ENCODE measurements at regions not wholly inside any gene's neighbourhood (a gene's known extent, or its start where the extent isn't known, plus 50 kb on each side); places are given as distances from the start of the nearest gene placed in this dataset.

- no peaks in the 10 kb centered on the region for H3K9me3 Mint-ChIP-seq (ENCODE audit: insufficient read depth)
- no peaks in the 10 kb centered on the region for H3K4me1 ChIP-seq (ENCODE audit: control insufficient read depth in 2 of 2, insufficient read depth in 2 of 2, low read length in 2 of 2)
- H3K36me3 ChIP-seq (replicated peaks in 1 of 2; ENCODE audit: control extremely low read depth in 1 of 2, control insufficient read depth in 1 of 2, extremely low read depth in 1 of 2, insufficient read depth in 2 of 2, low read length in 1 of 2): no peaks in the 10 kb centered on the region
- H3K9ac ChIP-seq (ENCODE audit: low read length): no peak overlapping the region
- ATAC-seq (ENCODE audit: low read depth) (no peak), DNase-seq (no peak)
- TF ChIP-seq CTCF (IDR thresholded peaks at IDR 0.05): no peak
- TF ChIP-seq EZH2 (IDR thresholded peaks at IDR 0.05; ENCODE audit: borderline replicate concordance, insufficient read depth, low read depth, low read length, poor library complexity, severe bottlenecking): no peak
- intact Hi-C loops (cut with micrococcal nuclease): no loop called here
- H4K20me1 ChIP-seq (ENCODE audit: control insufficient read depth, insufficient read depth, low read length, poor library complexity, severe bottlenecking): no peaks in the 10 kb centered on the region
- no peak overlapping the region for H3K4me3 Mint-ChIP-seq
- H3K4me2 ChIP-seq (replicated peaks; ENCODE audit: low read depth, low read length, poor library complexity, severe bottlenecking): no peak overlapping the region
- H3K27me3 ChIP-seq (replicated peaks in 1 of 4; ENCODE audit: control extremely low read depth in 1 of 4, control insufficient read depth in 3 of 4, insufficient read depth in 4 of 4, low read length in 3 of 4): no peaks in the 10 kb centered on the region
- H3K27me3 Mint-ChIP-seq: no peaks in the 10 kb centered on the region
- CTCF ChIA-PET: no interaction called here
- POLR2A ChIA-PET: no interaction called here
- no peak overlapping the region for H3K27ac Mint-ChIP-seq
- no peaks in the 10 kb centered on the region for H3K4me1 Mint-ChIP-seq
- no peak overlapping the region for H2AFZ ChIP-seq (ENCODE audit: insufficient read depth, low read depth, low read length, poor library complexity, severe bottlenecking)
- H3K4me3 ChIP-seq (ENCODE audit: control extremely low read depth in 1 of 5, extremely low read depth in 1 of 5, insufficient read depth in 1 of 5, low read depth in 2 of 5, low read length in 4 of 5): no peak overlapping the region
- no peaks in the 10 kb centered on the region for H3K9me3 ChIP-seq (ENCODE audit: control extremely low read depth in 1 of 3, control insufficient read depth in 2 of 3, insufficient read depth in 1 of 3, low read length in 2 of 3)
- no peaks in the 10 kb centered on the region for H3K79me2 ChIP-seq (ENCODE audit: control insufficient read depth, insufficient read depth, low read length)
- no peak overlapping the region for H3K27ac ChIP-seq (ENCODE audit: low read length in 2 of 2)
- no CpG with 5 or more reads among the region's 3 CpGs for WGBS (ENCODE audit: insufficient coverage)
Observed at GRCh38 chr10:33817605-33818004, 483.1 kb upstream of the NRP1 start.

- CTCF ChIA-PET: no interaction called here
- H3K27ac Mint-ChIP-seq: no peak overlapping the region
Observed at GRCh38 chr10:33815776-33816175, 481.3 kb upstream of the NRP1 start.

More at GRCh38 chr10:33815776-33816175, 481.3 kb upstream of the NRP1 start:
- POLR2A ChIA-PET: no interaction called here
- ATAC-seq (ENCODE audit: low read depth) (no peak), DNase-seq (no peak)
- Histone ChIP-seq H3K9me3 (ENCODE audit: control extremely low read depth in 1 of 3, control insufficient read depth in 2 of 3, insufficient read depth in 1 of 3, low read length in 2 of 3) (no peaks in the 10 kb centered on the region), H3K79me2 (ENCODE audit: control insufficient read depth, insufficient read depth, low read length) (no peaks in the 10 kb centered on the region), H3K4me2 (replicated peaks; ENCODE audit: low read depth, low read length, poor library complexity, severe bottlenecking) (no peak overlapping the region), H3K4me1 (ENCODE audit: control insufficient read depth in 2 of 2, insufficient read depth in 2 of 2, low read length in 2 of 2) (no peaks in the 10 kb centered on the region), H3K27me3 (replicated peaks in 1 of 4; ENCODE audit: control extremely low read depth in 1 of 4, control insufficient read depth in 3 of 4, insufficient read depth in 4 of 4, low read length in 3 of 4) (no peaks in the 10 kb centered on the region), H3K9ac (ENCODE audit: low read length) (no peak overlapping the region), H3K36me3 (replicated peaks in 1 of 2; ENCODE audit: control extremely low read depth in 1 of 2, control insufficient read depth in 1 of 2, extremely low read depth in 1 of 2, insufficient read depth in 2 of 2, low read length in 1 of 2) (no peaks in the 10 kb centered on the region), H4K20me1 (ENCODE audit: control insufficient read depth, insufficient read depth, low read length, poor library complexity, severe bottlenecking) (no peaks in the 10 kb centered on the region), H2AFZ (ENCODE audit: insufficient read depth, low read depth, low read length, poor library complexity, severe bottlenecking) (no peak overlapping the region), H3K27ac (ENCODE audit: low read length in 2 of 2) (no peak overlapping the region), H3K4me3 (ENCODE audit: control extremely low read depth in 1 of 5, extremely low read depth in 1 of 5, insufficient read depth in 1 of 5, low read depth in 2 of 5, low read length in 4 of 5) (no peak overlapping the region)
- TF ChIP-seq EZH2 (IDR thresholded peaks at IDR 0.05; ENCODE audit: borderline replicate concordance, insufficient read depth, low read depth, low read length, poor library complexity, severe bottlenecking): no peak
- TF ChIP-seq CTCF (IDR thresholded peaks at IDR 0.05): no peak
- Mint-ChIP-seq H3K9me3 (ENCODE audit: insufficient read depth) (no peaks in the 10 kb centered on the region), H3K27me3 (no peaks in the 10 kb centered on the region), H3K4me1 (no peaks in the 10 kb centered on the region), H3K4me3 (no peak overlapping the region)
- intact Hi-C loops (cut with micrococcal nuclease): no loop called here
- WGBS (ENCODE audit: insufficient coverage): 97% methylated on average over 3 of the region's 4 CpGs

Data from B cell (primary cell).